ENCODE measurements at regions not wholly inside any gene's neighbourhood (a gene's known extent, or its start where the extent isn't known, plus 50 kb on each side); places are given as distances from the start of the nearest gene placed in this dataset.

- Histone ChIP-seq H3K9ac (no peak overlapping the region), H3K27ac (no peak overlapping the region), H4K20me1 (ENCODE audit: insufficient read depth) (no peaks in the 10 kb centered on the region)
Measured at GRCh38 chr21:24042687-24043086, 1564.6 kb downstream of the MRPL39 start.

GRCh38 chr21:24032709-24033232 is 1574.5 kb downstream of the MRPL39 start:
- H3K9ac ChIP-seq, result no peak overlapping the region
- no peak overlapping the region for H3K4me3 ChIP-seq (IDR thresholded peaks at IDR 0.05; ENCODE audit: insufficient read depth, low read depth, low read length)
- no peak overlapping the region for H2AFZ ChIP-seq (ENCODE audit: low read depth)
- H3K27ac ChIP-seq, result no peak overlapping the region
- H3K36me3 ChIP-seq (ENCODE audit: insufficient read depth), result no peaks in the 10 kb centered on the region
- no peak for TF ChIP-seq CTCF (conservative IDR thresholded peaks at IDR 0.05; ENCODE audit: low read depth, low read length)
- no peaks in the 10 kb centered on the region for H3K79me2 ChIP-seq (ENCODE audit: insufficient read depth, low read depth)
- no peak overlapping the region for H3K4me2 ChIP-seq
- no peaks in the 10 kb centered on the region for H4K20me1 ChIP-seq (ENCODE audit: insufficient read depth)
- no peaks in the 10 kb centered on the region for H3K27me3 ChIP-seq (ENCODE audit: insufficient read depth, low read depth)
- no peaks in the 10 kb centered on the region for H3K4me1 ChIP-seq (ENCODE audit: low read depth, poor library complexity, severe bottlenecking)

More at GRCh38 chr21:24042687-24043086, 1564.6 kb downstream of the MRPL39 start:
- Histone ChIP-seq H3K4me2 (no peak overlapping the region), H2AFZ (ENCODE audit: low read depth) (no peak overlapping the region), H3K79me2 (ENCODE audit: insufficient read depth, low read depth) (no peaks in the 10 kb centered on the region), H3K4me3 (IDR thresholded peaks at IDR 0.05; ENCODE audit: insufficient read depth, low read depth, low read length) (no peak overlapping the region), H3K27me3 (ENCODE audit: insufficient read depth, low read depth) (no peaks in the 10 kb centered on the region), H3K4me1 (ENCODE audit: low read depth, poor library complexity, severe bottlenecking) (no peaks in the 10 kb centered on the region), H3K36me3 (ENCODE audit: insufficient read depth) (no peaks in the 10 kb centered on the region)
- no peak for TF ChIP-seq CTCF (conservative IDR thresholded peaks at IDR 0.05; ENCODE audit: low read depth, low read length)

DNA sequence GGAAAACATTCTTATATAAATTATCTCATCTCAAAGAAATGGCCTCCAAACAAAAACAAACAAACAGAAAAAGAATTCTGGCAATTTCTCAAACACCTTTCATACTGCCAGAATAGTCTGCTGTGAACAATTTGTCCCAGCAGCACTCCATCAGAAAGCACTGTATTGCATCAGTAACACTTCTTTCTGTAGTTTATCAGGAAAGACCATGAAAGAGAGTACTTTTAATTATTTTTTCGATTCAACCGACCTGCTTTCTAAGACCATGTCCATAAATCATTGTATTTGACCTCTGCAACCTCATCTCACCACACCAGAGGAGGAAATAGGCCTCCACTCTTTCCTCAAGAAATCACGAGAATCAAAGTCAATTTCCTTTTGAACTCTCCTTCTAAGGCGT is 1579.9 kb downstream of the MRPL39 start:
- Histone ChIP-seq H3K4me3 (IDR thresholded peaks at IDR 0.05; ENCODE audit: insufficient read depth, low read depth, low read length) (no peak overlapping the region), H3K36me3 (ENCODE audit: insufficient read depth) (no peaks in the 10 kb centered on the region)
- no peak for TF ChIP-seq CTCF (conservative IDR thresholded peaks at IDR 0.05; ENCODE audit: low read depth, low read length)

GRCh38 chr21:24025101-24025500 is 1582.2 kb downstream of the MRPL39 start:
- H3K4me2 ChIP-seq, result no peak overlapping the region
- H3K27me3 ChIP-seq (ENCODE audit: insufficient read depth, low read depth), result no peaks in the 10 kb centered on the region
- TF ChIP-seq CTCF (conservative IDR thresholded peaks at IDR 0.05; ENCODE audit: low read depth, low read length), result no peak
- no peaks in the 10 kb centered on the region for H3K4me1 ChIP-seq (ENCODE audit: low read depth, poor library complexity, severe bottlenecking)
- H2AFZ ChIP-seq (ENCODE audit: low read depth), result no peak overlapping the region
- H3K79me2 ChIP-seq (ENCODE audit: insufficient read depth, low read depth), result no peaks in the 10 kb centered on the region
- no peaks in the 10 kb centered on the region for H4K20me1 ChIP-seq (ENCODE audit: insufficient read depth)
- H3K4me3 ChIP-seq (IDR thresholded peaks at IDR 0.05; ENCODE audit: insufficient read depth, low read depth, low read length), result no peak overlapping the region
- no peaks in the 10 kb centered on the region for H3K36me3 ChIP-seq (ENCODE audit: insufficient read depth)
- no peak overlapping the region for H3K9ac ChIP-seq
- no peak overlapping the region for H3K27ac ChIP-seq

More for the DNA sequence above, 1579.9 kb downstream of the MRPL39 start:
- Histone ChIP-seq H3K27ac (no peak overlapping the region), H4K20me1 (ENCODE audit: insufficient read depth) (no peaks in the 10 kb centered on the region), H3K4me2 (no peak overlapping the region), H3K9ac (no peak overlapping the region), H3K4me1 (ENCODE audit: low read depth, poor library complexity, severe bottlenecking) (no peaks in the 10 kb centered on the region), H3K79me2 (ENCODE audit: insufficient read depth, low read depth) (no peaks in the 10 kb centered on the region), H2AFZ (ENCODE audit: low read depth) (no peak overlapping the region), H3K27me3 (ENCODE audit: insufficient read depth, low read depth) (no peaks in the 10 kb centered on the region)
